GM12878 (cell line): ENCODE measurements at regions not wholly inside any gene's neighbourhood (a gene's known extent, or its start where the extent isn't known, plus 50 kb on each side); places are given as distances from the start of the nearest gene placed in this dataset.

Experiments used
- ATAC-seq: fragments of 200-7000 bp; cut with Tn5 transposase; 3 replicates; pipeline ENCODE4 v1.9.1; 2020; ENCODE audit warnings: mild to moderate bottlenecking, moderate library complexity
- BruUV-seq: library from RNA; stranded (reverse); fragments of 400-500 nt; replicated peaks from 2 replicates; lab custom pipeline; 2021; lab: Mats Ljungman, UMichigan
- CTCF ChIA-PET: fragments of 300-600 bp; sonication (Branson Sonifier 250); formaldehyde crosslinking; extraction: SDS; loops from one replicate; lab custom pipeline; 2021; ENCODE audit warnings: inconsistent platforms; lab: Yijun Ruan, JAX
- POLR2A ChIA-PET: fragments of 350-600 bp; formaldehyde crosslinking; extraction: SDS; loops from one replicate; lab custom pipeline; 2021; ENCODE audit warnings: inconsistent platforms; lab: Charles Lee
- RAD21 ChIA-PET: fragments of 300-600 bp; sonication (Branson Sonifier 250); formaldehyde crosslinking; loops from one replicate; lab custom pipeline; 2023; ENCODE audit warnings: antibody characterized with exemption; ENCODE audit not compliant: unreplicated experiment; lab: Charles Lee
- SMC1A ChIA-PET: fragments of 300-600 bp; sonication (Branson Sonifier 250); formaldehyde crosslinking; loops from one replicate; lab custom pipeline; 2023; ENCODE audit not compliant: unreplicated experiment, uncharacterized antibody; lab: Charles Lee
- DNase-seq: peaks from one replicate; pipeline ENCODE4 v3.0.0-alpha.2; 2011; ENCODE audit warnings: low read depth, low spot score
- FAIRE-seq: peaks from 3 replicates; lab custom pipeline; 2011; peaks lifted over from hg19 to GRCh38; lab: Jason Lieb, UNC
- H2AFZ ChIP-seq: 2 replicates; pipeline ENCODE4 v1.6.0; 2011; ENCODE audit warnings: low read depth, low read length, control low read depth; ENCODE audit not compliant: control insufficient read depth
- H3K27ac ChIP-seq: 2 replicates; pipeline ENCODE4 v1.5.1; 2011; ENCODE audit warnings: control low read depth; ENCODE audit not compliant: control insufficient read depth, insufficient read depth
- H3K27me3 ChIP-seq, 2 experiments: replicated peaks in 1 of 2; 2 replicates each; pipeline versions ENCODE4 v1.6.0 to v1.6.1; 2011; ENCODE audit warnings: low read length in 1 of 2; ENCODE audit not compliant: control insufficient read depth in 2 of 2, insufficient read depth in 2 of 2
- H3K36me3 ChIP-seq, 2 experiments: 2 replicates each; pipeline ENCODE4 v1.5.1; 2011; ENCODE audit warnings: low read length in 1 of 2; ENCODE audit not compliant: control insufficient read depth in 2 of 2, insufficient read depth in 2 of 2
- H3K4me1 ChIP-seq: 2 replicates; pipeline ENCODE4 v1.6.1; 2011; ENCODE audit warnings: mild to moderate bottlenecking, low read length, moderate library complexity, mixed read lengths; ENCODE audit not compliant: control insufficient read depth, insufficient read depth
- H3K4me2 ChIP-seq: 2 replicates; pipeline ENCODE4 v1.6.0; 2011; ENCODE audit warnings: control low read depth; ENCODE audit not compliant: control insufficient read depth, insufficient read depth
- H3K4me3 ChIP-seq: fragments of 200-600 bp; sonication (generic); 2 replicates; pipeline ENCODE4 v1.5.1; 2016
- H3K79me2 ChIP-seq: 2 replicates; pipeline ENCODE4 v1.6.0; 2011; ENCODE audit warnings: low read length; ENCODE audit not compliant: control insufficient read depth, insufficient read depth
- H3K9ac ChIP-seq: 2 replicates; pipeline ENCODE4 v1.8.0; 2011; ENCODE audit warnings: low read length, control low read depth, mixed read lengths; ENCODE audit not compliant: control insufficient read depth, insufficient read depth
- H3K9me3 ChIP-seq: replicated peaks from 3 replicates; pipeline ENCODE4 v1.5.1; 2011; ENCODE audit warnings: mild to moderate bottlenecking, low read length; ENCODE audit not compliant: control insufficient read depth, insufficient read depth
- H4K20me1 ChIP-seq: 2 replicates; pipeline ENCODE4 v1.6.0; 2011; ENCODE audit not compliant: control insufficient read depth, insufficient read depth
- ASH2L ChIP-seq: fragments of 300-600, 200-600 bp; sonication (generic); IDR thresholded peaks from 2 replicates; pipeline ENCODE4 v1.6.1; 2017; ENCODE audit warnings: low read depth, mild to moderate bottlenecking, borderline replicate concordance
- ATF3 ChIP-seq: IDR thresholded peaks from 2 replicates; pipeline ENCODE4 v1.6.1; 2011; ENCODE audit warnings: low read depth, mild to moderate bottlenecking, low read length, moderate library complexity, borderline replicate concordance; ENCODE audit errors: extremely low read depth
- BACH1 ChIP-seq: fragments of 450-650 bp; IDR thresholded peaks from 2 replicates; pipeline ENCODE4 v1.6.1; 2017; ENCODE audit warnings: mild to moderate bottlenecking, borderline replicate concordance
- CHD1 ChIP-seq: IDR thresholded peaks from 2 replicates; pipeline ENCODE4 v1.6.1; 2012; ENCODE audit warnings: low read depth, low read length, improper control_type of control experiment
- CTCF ChIP-seq, 3 experiments: IDR thresholded peaks in 2 of 3; conservative IDR thresholded peaks in 1 of 3; 2 replicates each; pipeline ENCODE4 v1.5.1; 2011; ENCODE audit warnings: low read depth in 3 of 3, low read length in 3 of 3, mild to moderate bottlenecking in 3 of 3, control low read depth in 2 of 3, moderate library complexity in 2 of 3, inconsistent platforms in 1 of 3, mixed read lengths in 1 of 3; ENCODE audit not compliant: control insufficient read depth in 2 of 3, insufficient read depth in 1 of 3; ENCODE audit errors: extremely low read depth in 1 of 3
- GATAD2B ChIP-seq: fragments of 450-650 bp; conservative IDR thresholded peaks from 2 replicates; pipeline ENCODE4 v1.6.1; 2017; ENCODE audit warnings: low read depth, mild to moderate bottlenecking, moderate library complexity
- HDGF ChIP-seq: fragments of 450-650 bp; IDR thresholded peaks from 2 replicates; pipeline ENCODE4 v1.6.1; 2016; ENCODE audit warnings: antibody characterized with exemption
- MYC ChIP-seq: IDR thresholded peaks from 2 replicates; pipeline ENCODE4 v1.6.1; 2011; ENCODE audit warnings: mild to moderate bottlenecking, low read length, moderate library complexity, inconsistent platforms; ENCODE audit not compliant: insufficient read depth, insufficient replicate concordance, insufficient read length, severe bottlenecking
- NKRF ChIP-seq: fragments of 450-650 bp; conservative IDR thresholded peaks from 2 replicates; pipeline ENCODE4 v1.6.1; 2017; ENCODE audit warnings: mild to moderate bottlenecking, moderate library complexity
- NR2C1 ChIP-seq: fragments of 450-650 bp; IDR thresholded peaks from 2 replicates; pipeline ENCODE4 v1.6.1; 2017; ENCODE audit warnings: antibody characterized with exemption, mild to moderate bottlenecking, moderate library complexity
- PAX5 ChIP-seq: IDR thresholded peaks from 2 replicates; pipeline ENCODE4 v1.6.1; 2011; ENCODE audit warnings: low read depth, low read length, borderline replicate concordance
- WGBS: methylation state at CpG from one replicate; pipeline ENCODE4 v1.1.6; 2016; ENCODE audit warnings: low lambda C conversion rate; ENCODE audit not compliant: insufficient replicate concordance, insufficient coverage; ENCODE audit errors: missing lambda C conversion rate; 5-methylcytosine and 5-hydroxymethylcytosine counted together
- in situ Hi-C: fragments of 300-500 bp; cut with MboI; formaldehyde crosslinking; loops from 9 replicates; pipeline ENCODE4 v1.14.3; 2018; ENCODE audit warnings: mixed read lengths
- intact Hi-C: fragments of 100-400 bp; cut with micrococcal nuclease; formaldehyde crosslinking; loops from one replicate; pipeline ENCODE4 v1.14.2; 2022; ENCODE audit not compliant: unreplicated experiment

GRCh38 chr18:10113121-10114022, 199.6 kb downstream of the VAPA start (continued):
- no peak for TF ChIP-seq GATAD2B
- TF ChIP-seq CTCF (IDR thresholded peaks at IDR 0.05 in 2 of 3, conservative IDR thresholded peaks at IDR 0.05 in 1 of 3; ENCODE audit: control insufficient read depth in 2 of 3, extremely low read depth in 1 of 3, insufficient read depth in 1 of 3, low read depth in 3 of 3, low read length in 3 of 3), result no peak
- TF ChIP-seq BACH1, result no peak
- no peak for TF ChIP-seq CHD1

- WGBS, result 45% methylated on average over 6 of the region's 6 CpGs
- Histone ChIP-seq H2AFZ (no peak overlapping the region), H3K27ac (no peak overlapping the region), H3K4me3 (no peak overlapping the region), H3K79me2 (no peaks in the 10 kb centered on the region), H4K20me1 (no peaks in the 10 kb centered on the region), H3K9me3 (no peaks in the 10 kb centered on the region), H3K9ac (no peak overlapping the region), H3K4me1 (no peaks in the 10 kb centered on the region), H3K27me3 (no peaks in the 10 kb centered on the region; a peak in 1 of 4 replicates), H3K4me2 (no peak overlapping the region), H3K36me3 (no peaks in the 10 kb centered on the region)
- ChIA-PET POLR2A (no interaction called here), RAD21 (no interaction called here), SMC1A (interaction anchor here (0.6 kb wide), 1 partner anchor 1571 kb away, joined by 3 read pairs; no protein-coding TSS in a partner anchor), CTCF (no interaction called here)
- in situ Hi-C loops, result no loop called here
- BruUV-seq, result no TSS peak
- intact Hi-C loops, result no loop called here
- ATAC-seq (no peak), FAIRE-seq (no peak), DNase-seq (no peak)
- TF ChIP-seq ATF3 (no peak), PAX5 (no peak), NKRF (no peak), HDGF (no peak), NR2C1 (no peak), MYC (no peak), ASH2L (no peak)
These were observed 201.1 kb downstream of the VAPA start for GRCh38 chr18:10114717-10115463.
